Activated CD8-positive, alpha-beta memory T cell treated with anti-CD3 and anti-CD28 coated beads, Interleukin-2, amount 50 U/mL, for 24 hours (primary cell): ENCODE measurements at regions not wholly inside any gene's neighbourhood (a gene's known extent, or its start where the extent isn't known, plus 50 kb on each side); places are given as distances from the start of the nearest gene placed in this dataset.

Experiments
- DNase-seq: peaks from one replicate; pipeline ENCODE4 v3.0.0-alpha.2; 2020; ENCODE audit errors: extremely low read depth

DNA sequence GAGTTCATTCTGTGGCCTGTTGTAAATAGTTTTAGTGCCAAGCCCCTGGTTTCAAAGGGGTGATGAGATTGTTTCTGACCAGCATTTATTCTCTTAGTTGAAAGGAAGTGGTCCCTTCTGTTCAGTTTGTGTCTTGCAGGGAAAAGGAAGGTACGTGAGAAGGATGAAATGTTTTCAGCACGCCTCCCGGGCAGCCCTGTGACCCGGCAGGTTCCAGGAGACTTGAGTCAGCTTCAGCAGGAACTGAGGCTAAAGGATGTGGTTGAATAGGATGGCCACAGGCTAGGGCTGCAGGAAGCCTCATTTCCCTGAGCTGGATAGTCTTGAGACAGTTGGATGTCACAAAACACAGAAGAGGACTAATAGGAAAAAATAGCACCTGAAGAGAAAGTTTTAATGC lies 132.4 kb upstream of the SYNDIG1 start:
- DNase-seq: no peak

DNA sequence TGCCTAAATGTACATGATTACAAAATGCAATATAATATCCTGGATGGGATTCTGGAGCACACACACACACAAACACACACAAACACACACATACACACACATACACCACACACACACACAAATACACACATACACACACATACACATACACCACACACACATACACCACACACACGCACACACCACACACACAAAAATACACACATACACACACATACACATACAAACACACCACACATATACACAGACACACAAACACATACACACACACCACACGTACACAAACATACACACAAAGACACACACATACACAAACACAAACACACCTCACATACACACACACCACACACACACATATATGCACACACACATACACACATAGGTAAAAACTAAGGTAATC lies 134.6 kb upstream of the SYNDIG1 start:
- DNase-seq: no peak

DNA sequence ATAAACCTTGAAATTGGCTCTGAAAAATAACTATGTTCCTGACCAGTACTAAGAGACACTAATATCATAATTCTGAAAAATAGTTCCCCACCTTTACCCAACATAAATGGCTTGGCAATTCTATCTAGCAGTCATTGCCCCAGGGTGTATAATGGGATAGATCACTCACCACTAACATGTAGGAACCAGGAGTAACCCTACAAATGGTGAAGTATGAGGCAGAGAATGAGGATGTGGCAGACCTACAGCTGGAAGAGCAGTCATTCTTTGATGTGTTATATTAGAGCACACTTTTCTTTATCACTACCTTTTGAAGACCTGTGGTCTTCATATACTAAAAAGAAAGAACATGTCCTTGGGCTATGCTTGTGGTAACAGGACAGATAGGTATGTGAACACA lies 136.5 kb upstream of the SYNDIG1 start:
- no peak for DNase-seq

DNA sequence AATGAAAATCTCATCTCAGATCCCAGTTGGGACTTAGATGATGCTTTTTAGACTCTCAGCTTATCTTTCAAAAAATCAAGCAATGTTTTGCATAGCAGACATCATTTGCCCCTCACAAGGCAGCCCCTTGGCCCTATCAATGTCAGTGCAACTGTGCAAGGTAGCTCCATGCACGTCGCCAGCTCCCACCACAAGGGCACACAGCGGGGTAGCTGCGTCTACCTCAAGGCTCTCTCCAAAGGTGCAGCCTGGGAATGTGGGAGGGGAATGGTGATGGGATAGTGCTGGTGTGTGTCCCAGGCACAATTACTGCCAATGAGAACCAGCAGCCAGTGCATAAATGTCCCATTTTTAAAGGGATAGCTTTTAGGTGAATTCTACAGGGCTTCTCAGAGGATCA lies 137.5 kb upstream of the SYNDIG1 start:
- no peak for DNase-seq

- DNase-seq: no peak
Measured at GRCh38 chr20:24328901-24329300, 140.5 kb upstream of the SYNDIG1 start.

DNA sequence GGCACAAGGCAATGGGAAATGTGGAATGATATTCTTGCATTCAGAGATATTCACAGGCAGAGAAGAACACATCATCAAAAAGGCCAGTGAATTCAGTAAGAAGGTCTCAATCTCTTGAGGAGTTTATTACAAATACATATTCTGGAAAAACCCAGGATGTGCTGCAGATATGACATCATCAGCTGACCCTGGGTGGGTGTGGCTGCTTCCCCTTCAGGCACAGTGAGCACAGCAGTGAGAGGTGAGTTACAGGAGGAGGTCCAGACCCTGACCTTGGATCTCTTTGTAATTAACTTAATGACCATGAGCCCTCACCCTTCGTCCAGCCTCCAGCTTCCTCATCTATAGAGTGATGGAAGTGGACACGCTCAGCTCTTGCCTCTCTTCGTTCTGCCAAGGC lies 147.5 kb upstream of the SYNDIG1 start:
- no peak for DNase-seq

DNA sequence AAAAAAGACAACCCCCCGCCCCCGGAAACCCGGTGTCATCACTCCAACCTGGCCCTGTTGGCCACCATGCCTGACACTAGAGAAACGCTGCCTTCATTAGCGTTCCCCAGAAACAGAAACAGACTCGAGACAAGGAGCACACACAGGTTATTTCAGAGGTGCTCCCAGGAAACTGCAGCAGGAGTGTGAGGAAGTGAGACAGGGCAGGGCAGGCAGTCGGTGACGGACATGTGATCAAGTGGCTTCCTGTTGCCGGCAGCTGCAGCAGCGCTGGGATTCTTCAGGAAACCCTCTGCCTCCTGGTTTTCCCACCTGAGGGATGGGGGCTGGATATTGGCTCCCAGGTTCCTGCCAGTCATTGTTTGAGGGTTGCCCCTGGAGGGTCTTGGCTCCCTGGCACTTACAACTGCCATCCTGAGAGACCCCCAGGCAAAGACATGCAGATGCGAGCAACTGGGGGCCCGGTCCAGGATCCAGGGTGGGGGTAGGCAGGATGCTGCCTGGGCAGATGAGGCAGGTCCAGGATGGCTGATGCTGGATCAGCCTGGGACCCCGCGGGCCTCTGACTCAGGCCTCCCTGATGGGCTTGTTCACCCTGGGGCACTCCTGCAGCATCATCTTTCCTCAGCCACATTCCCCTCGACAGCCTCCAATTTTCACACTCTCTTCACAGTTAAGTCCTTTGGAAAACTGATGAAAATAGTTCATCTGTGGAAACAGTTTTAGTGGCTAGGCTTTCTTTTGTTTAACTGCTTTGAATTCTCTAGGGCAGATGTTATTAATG lies 150.7 kb upstream of the SYNDIG1 start:
- no peak for DNase-seq

DNA sequence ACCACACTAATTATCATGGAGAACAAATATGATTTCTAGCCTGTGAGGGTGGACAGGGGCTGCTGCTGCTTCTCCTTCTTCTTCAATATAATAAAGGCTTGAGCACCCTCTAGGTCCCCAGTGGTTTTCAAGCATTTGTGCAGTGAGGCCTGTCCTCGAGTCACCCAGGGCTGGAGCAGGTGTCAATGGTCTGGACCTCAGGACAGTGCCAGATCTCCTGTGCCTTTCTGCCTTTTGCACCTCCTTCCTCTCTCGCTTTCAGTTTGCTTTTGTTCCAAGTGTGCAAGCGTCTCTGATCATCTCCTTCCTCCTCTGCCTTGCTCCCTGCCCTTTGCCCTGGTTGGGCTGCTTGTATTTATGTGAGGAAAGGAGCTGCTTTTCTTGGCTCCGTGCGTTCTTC lies 152.2 kb upstream of the SYNDIG1 start:
- no peak for DNase-seq

DNA sequence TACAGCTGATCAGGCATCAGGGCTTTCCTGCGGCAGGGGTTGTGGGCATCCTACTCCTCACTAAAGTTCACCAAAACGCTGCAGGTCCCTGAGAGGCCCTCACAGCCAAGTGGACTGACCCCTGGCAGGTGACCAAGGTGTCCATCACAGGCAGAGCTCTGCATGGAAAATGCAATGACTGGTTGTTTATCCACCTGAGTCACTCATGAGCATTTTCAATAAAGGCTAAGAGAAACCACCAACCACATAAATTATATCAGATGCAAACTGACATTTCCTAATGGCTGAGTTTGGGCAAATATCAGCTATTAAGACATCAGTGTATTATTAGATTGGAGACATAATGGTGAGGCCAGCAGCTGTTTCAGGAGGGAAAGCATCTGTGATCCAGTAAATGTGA lies 152.7 kb upstream of the SYNDIG1 start:
- no peak for DNase-seq

DNA sequence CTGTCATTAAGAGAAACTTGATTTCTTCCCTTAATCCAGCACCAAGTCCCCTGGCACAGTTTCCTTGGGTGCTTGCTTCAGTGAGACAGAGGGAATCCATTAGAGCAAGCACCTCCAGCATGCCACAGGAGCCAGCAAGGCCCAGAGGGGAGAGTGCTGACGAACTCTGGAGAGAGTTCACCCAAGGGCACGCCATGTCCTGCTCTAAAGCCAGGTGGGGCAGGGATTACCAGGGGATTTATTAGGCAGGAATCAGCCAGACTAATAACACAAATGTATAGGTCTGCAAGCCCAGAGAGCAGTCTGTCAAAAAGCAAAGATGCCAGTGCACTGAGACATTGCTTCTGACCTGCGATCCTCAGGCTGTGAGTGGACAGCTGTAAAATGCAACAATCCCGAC lies 155.4 kb upstream of the SYNDIG1 start:
- no peak for DNase-seq

DNA sequence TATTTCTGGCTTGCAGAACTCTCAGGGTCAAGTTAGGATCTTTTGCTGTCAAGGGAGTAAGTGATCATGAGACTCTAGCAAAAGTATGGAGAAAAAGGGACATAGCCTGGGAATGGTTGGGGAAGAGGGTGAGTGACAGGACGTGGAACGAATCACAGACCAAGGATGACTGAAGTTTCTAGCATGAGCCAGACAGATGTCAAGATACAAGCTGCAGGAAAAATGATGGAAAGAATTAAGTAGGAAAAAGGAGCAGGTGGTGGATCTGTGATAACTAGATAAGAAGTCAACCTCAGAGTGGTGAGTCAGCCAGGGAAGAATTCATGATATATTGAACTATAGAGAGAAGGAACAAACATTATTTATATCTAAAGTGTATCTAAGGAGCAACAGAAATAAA lies 159.8 kb upstream of the SYNDIG1 start:
- no peak for DNase-seq

GRCh38 chr20:24305371-24305770 lies 164.1 kb upstream of the SYNDIG1 start:
- no peak for DNase-seq

- DNase-seq: no peak
Measured at GRCh38 chr20:24304291-24304690, 165.1 kb upstream of the SYNDIG1 start.

- no peak for DNase-seq
Measured at GRCh38 chr20:24303393-24304170, 165.8 kb upstream of the SYNDIG1 start.

DNA sequence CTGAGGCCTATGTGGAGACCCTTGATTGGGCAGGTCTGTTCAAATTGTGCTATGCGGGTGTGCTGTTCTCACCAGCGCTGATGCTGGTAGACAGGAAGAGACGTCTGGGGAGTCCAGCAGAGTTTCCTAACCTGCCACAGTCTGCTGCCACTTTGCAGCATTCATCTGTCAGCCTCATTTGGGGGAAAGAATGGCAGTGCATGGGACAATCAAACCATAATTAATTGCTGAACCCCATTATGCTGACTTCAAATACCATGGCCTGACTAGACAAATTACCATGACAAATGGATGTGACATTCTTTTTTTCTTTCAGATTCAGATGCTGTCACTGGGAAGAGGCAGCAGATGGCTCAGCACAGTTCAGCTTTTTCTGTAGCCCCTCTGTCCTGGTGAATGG lies 171.4 kb upstream of the SYNDIG1 start:
- DNase-seq: no peak

GRCh38 chr20:24296477-24297261 lies 172.8 kb upstream of the SYNDIG1 start:
- DNase-seq: no peak

GRCh38 chr20:24291014-24291413 lies 178.4 kb upstream of the SYNDIG1 start:
- no peak for DNase-seq

DNA sequence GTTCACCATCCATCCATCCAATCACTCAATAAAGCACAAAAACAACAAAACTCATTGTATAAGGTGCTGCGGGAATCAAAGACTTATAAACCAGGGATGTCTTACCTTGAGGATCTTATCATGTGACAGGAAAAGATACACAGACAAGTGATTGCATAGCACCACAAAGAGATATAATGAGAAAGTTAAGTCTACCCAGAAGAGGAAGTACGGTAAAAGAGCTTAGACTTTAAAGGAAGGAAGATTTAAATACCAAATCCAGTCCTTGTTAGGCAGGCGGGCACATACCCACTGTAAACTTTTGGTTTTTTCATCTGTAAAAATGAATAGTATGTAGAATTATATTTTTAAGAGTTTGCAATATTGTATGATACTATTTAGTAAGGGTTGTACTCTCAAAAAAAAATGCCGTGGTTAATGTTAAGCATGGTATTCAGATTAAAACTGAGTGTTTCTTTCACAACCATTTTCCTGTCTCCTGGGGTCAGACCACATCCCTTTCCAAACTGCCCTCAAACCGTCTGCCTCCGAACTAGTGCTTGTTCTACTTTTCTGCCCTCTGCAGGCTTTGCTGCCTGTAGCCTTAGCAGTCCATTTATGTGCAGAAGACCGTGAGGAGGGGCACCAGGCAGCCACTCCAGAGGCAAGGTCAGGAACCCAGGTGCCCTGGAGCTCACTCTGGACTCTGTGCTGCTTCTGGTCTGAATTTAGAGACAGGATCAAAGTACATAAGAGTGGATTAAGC lies 179.5 kb upstream of the SYNDIG1 start:
- DNase-seq: no peak

GRCh38 chr20:24283186-24283585 lies 186.2 kb upstream of the SYNDIG1 start:
- no peak for DNase-seq

- no peak for DNase-seq
Measured at GRCh38 chr20:24277196-24277595, 192.2 kb upstream of the SYNDIG1 start.

GRCh38 chr20:24275946-24276705 lies 193.3 kb upstream of the SYNDIG1 start:
- DNase-seq: no peak
